ENCODE measurements at regions not wholly inside any gene's neighbourhood (a gene's known extent, or its start where the extent isn't known, plus 50 kb on each side); places are given as distances from the start of the nearest gene placed in this dataset.

GRCh38 chrX:99117011-99117410, 1293.1 kb downstream of the PCDH19 start:
- H3K36me3 ChIP-seq (ENCODE audit: control insufficient read depth, insufficient read depth, low read length) = no peaks in the 10 kb centered on the region
- no peak for DNase-seq (ENCODE audit: low read depth in 4 of 6, low spot score in 6 of 6)
- H3K27ac ChIP-seq (ENCODE audit: low read depth, low read length) = no peak overlapping the region
- no peaks in the 10 kb centered on the region for H3K9me3 ChIP-seq (ENCODE audit: control insufficient read depth, insufficient read depth, low read length)
- H3K4me3 ChIP-seq (ENCODE audit: low read depth, low read length) = no peak overlapping the region
- H3K4me1 ChIP-seq (ENCODE audit: control insufficient read depth, insufficient read depth, low read length) = no peaks in the 10 kb centered on the region
- peaks cover 4% of the 10 kb centered on the region for H3K27me3 ChIP-seq (ENCODE audit: control insufficient read depth, insufficient read depth, low read length)
- 56% methylated on average over 2 of the region's 2 CpGs for WGBS (ENCODE audit: insufficient coverage)

GRCh38 chrX:99095965-99096635, 1314.0 kb downstream of the PCDH19 start:
- no peaks in the 10 kb centered on the region for H3K27me3 ChIP-seq (ENCODE audit: control insufficient read depth, insufficient read depth, low read length)
- no peak overlapping the region for H3K27ac ChIP-seq (ENCODE audit: low read depth, low read length)
- H3K4me1 ChIP-seq (ENCODE audit: control insufficient read depth, insufficient read depth, low read length) = no peaks in the 10 kb centered on the region
- no peaks in the 10 kb centered on the region for H3K36me3 ChIP-seq (ENCODE audit: control insufficient read depth, insufficient read depth, low read length)
- no peaks in the 10 kb centered on the region for H3K9me3 ChIP-seq (ENCODE audit: control insufficient read depth, insufficient read depth, low read length)
- WGBS (ENCODE audit: insufficient coverage) = 28% methylated on average over 2 of the region's 4 CpGs
- DNase-seq (ENCODE audit: low read depth in 4 of 6, low spot score in 6 of 6) = no peak
- no peak overlapping the region for H3K4me3 ChIP-seq (ENCODE audit: low read depth, low read length)

- no peaks in the 10 kb centered on the region for H3K9me3 ChIP-seq (ENCODE audit: control insufficient read depth, insufficient read depth, low read length)
- no peak overlapping the region for H3K27ac ChIP-seq (ENCODE audit: low read depth, low read length)
- no CpG with 5 or more reads among the region's 1 CpG for WGBS (ENCODE audit: insufficient coverage)
- H3K4me3 ChIP-seq (ENCODE audit: low read depth, low read length) = no peak overlapping the region
- no peaks in the 10 kb centered on the region for H3K27me3 ChIP-seq (ENCODE audit: control insufficient read depth, insufficient read depth, low read length)
- DNase-seq (ENCODE audit: low read depth in 4 of 6, low spot score in 6 of 6) = no peak
- H3K36me3 ChIP-seq (ENCODE audit: control insufficient read depth, insufficient read depth, low read length) = no peaks in the 10 kb centered on the region
- no peaks in the 10 kb centered on the region for H3K4me1 ChIP-seq (ENCODE audit: control insufficient read depth, insufficient read depth, low read length)
These were observed 1318.6 kb downstream of the PCDH19 start for GRCh38 chrX:99091459-99091858.

DNA sequence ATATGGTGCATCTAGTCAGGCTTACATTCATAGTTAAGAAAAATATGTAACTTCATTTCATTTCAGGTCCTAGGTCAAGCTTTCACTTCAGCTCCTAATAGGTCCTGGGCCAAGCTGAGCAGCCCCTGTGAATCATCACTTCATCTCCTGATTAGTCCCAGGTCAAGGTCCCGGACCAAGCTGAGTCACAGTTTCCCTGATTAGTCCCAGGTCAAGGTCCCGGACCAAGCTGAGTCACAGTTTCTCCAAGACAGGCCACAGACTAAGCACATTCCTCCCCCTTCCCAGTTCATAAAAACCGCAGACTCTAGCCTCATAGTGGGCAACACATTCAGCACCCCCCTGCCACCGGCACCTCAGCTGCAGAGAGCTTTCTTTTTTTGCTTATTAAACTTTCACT, 1331.8 kb downstream of the PCDH19 start:
- H3K27me3 ChIP-seq (ENCODE audit: control insufficient read depth, insufficient read depth, low read length) = no peaks in the 10 kb centered on the region
- no peaks in the 10 kb centered on the region for H3K9me3 ChIP-seq (ENCODE audit: control insufficient read depth, insufficient read depth, low read length)
- no peaks in the 10 kb centered on the region for H3K36me3 ChIP-seq (ENCODE audit: control insufficient read depth, insufficient read depth, low read length)
- no peaks in the 10 kb centered on the region for H3K4me1 ChIP-seq (ENCODE audit: control insufficient read depth, insufficient read depth, low read length)
- H3K27ac ChIP-seq (ENCODE audit: low read depth, low read length) = no peak overlapping the region
- WGBS (ENCODE audit: insufficient coverage) = 88% methylated on average over 4 of the region's 4 CpGs
- DNase-seq (ENCODE audit: low read depth in 4 of 6, low spot score in 6 of 6) = no peak
- no peak overlapping the region for H3K4me3 ChIP-seq (ENCODE audit: low read depth, low read length)

- Histone ChIP-seq H3K27me3 (ENCODE audit: control insufficient read depth, insufficient read depth, low read length) (no peaks in the 10 kb centered on the region), H3K9me3 (ENCODE audit: control insufficient read depth, insufficient read depth, low read length) (no peaks in the 10 kb centered on the region), H3K36me3 (ENCODE audit: control insufficient read depth, insufficient read depth, low read length) (no peaks in the 10 kb centered on the region), H3K4me3 (ENCODE audit: low read depth, low read length) (no peak overlapping the region), H3K27ac (ENCODE audit: low read depth, low read length) (no peak overlapping the region), H3K4me1 (ENCODE audit: control insufficient read depth, insufficient read depth, low read length) (no peaks in the 10 kb centered on the region)
- no peak for DNase-seq (ENCODE audit: low read depth in 4 of 6, low spot score in 6 of 6)
- WGBS (ENCODE audit: insufficient coverage) = 100% methylated on average over 2 of the region's 3 CpGs
These were observed 1333.0 kb downstream of the PCDH19 start for GRCh38 chrX:99077099-99077498.

DNA sequence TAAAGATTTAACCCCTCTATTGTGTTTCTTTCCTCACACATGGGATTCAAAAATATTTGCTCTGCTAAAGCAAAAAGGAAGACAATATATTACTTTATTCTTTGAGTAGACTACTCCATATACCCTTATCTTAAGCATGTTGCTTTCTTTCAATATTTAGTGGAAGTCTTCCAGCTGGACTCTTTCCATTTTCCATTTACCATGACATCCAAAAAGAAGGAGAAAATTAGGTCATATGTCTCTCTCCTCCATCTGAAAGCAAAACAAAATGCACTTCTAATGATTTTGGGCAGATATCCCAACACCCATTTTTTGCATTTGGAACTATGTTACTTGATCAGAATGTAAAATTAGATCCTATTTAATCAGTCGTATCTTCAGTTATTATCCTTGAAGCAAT, 1336.5 kb downstream of the PCDH19 start:
- H3K4me3 ChIP-seq (ENCODE audit: low read depth, low read length) = no peak overlapping the region
- no peaks in the 10 kb centered on the region for H3K9me3 ChIP-seq (ENCODE audit: control insufficient read depth, insufficient read depth, low read length)
- H3K27me3 ChIP-seq (ENCODE audit: control insufficient read depth, insufficient read depth, low read length) = no peaks in the 10 kb centered on the region
- H3K4me1 ChIP-seq (ENCODE audit: control insufficient read depth, insufficient read depth, low read length) = no peaks in the 10 kb centered on the region
- H3K27ac ChIP-seq (ENCODE audit: low read depth, low read length) = no peak overlapping the region
- DNase-seq (ENCODE audit: low read depth in 4 of 6, low spot score in 6 of 6) = peak in 1 of 6 donors; percentile 4
- WGBS (ENCODE audit: insufficient coverage) = no CpG with 5 or more reads among the region's 1 CpG
- no peaks in the 10 kb centered on the region for H3K36me3 ChIP-seq (ENCODE audit: control insufficient read depth, insufficient read depth, low read length)

DNA sequence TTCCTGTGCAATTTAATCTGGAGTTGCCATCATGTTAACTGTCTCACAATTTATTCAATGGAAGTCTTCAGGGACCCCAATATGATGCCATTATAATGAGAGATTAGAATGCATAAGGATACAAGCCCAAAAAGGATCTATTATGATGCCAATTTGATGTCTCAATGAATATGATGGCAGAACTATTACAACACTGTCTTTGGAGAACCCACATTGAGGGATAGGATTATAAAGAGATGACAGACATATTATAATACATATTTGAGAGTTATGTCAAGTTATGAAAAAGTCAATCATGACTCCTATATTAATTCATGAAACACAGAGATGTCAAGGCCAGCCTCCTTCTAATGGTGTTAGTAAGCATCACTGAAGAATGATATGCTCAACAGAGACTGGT, 1358.4 kb downstream of the PCDH19 start:
- Histone ChIP-seq H3K4me3 (ENCODE audit: low read depth, low read length) (no peak overlapping the region), H3K27me3 (ENCODE audit: control insufficient read depth, insufficient read depth, low read length) (no peaks in the 10 kb centered on the region), H3K36me3 (ENCODE audit: control insufficient read depth, insufficient read depth, low read length) (no peaks in the 10 kb centered on the region), H3K27ac (ENCODE audit: low read depth, low read length) (no peak overlapping the region), H3K9me3 (ENCODE audit: control insufficient read depth, insufficient read depth, low read length) (no peaks in the 10 kb centered on the region), H3K4me1 (ENCODE audit: control insufficient read depth, insufficient read depth, low read length) (no peaks in the 10 kb centered on the region)
- DNase-seq (ENCODE audit: low read depth in 4 of 6, low spot score in 6 of 6) = peak in 1 of 6 donors; percentile 1

GRCh38 chrX:99033226-99033901, 1376.7 kb downstream of the PCDH19 start:
- Histone ChIP-seq H3K4me3 (ENCODE audit: low read depth, low read length) (no peak overlapping the region), H3K27ac (ENCODE audit: low read depth, low read length) (no peak overlapping the region), H3K36me3 (ENCODE audit: control insufficient read depth, insufficient read depth, low read length) (no peaks in the 10 kb centered on the region), H3K27me3 (ENCODE audit: control insufficient read depth, insufficient read depth, low read length) (peaks cover 3% of the 10 kb centered on the region), H3K4me1 (ENCODE audit: control insufficient read depth, insufficient read depth, low read length) (no peaks in the 10 kb centered on the region), H3K9me3 (ENCODE audit: control insufficient read depth, insufficient read depth, low read length) (no peaks in the 10 kb centered on the region)
- no CpG with 5 or more reads among the region's 1 CpG for WGBS (ENCODE audit: insufficient coverage)
- DNase-seq (ENCODE audit: low read depth in 4 of 6, low spot score in 6 of 6) = no peak

GRCh38 chrX:99010957-99011356, 1399.1 kb downstream of the PCDH19 start:
- Histone ChIP-seq H3K4me3 (ENCODE audit: low read depth, low read length) (no peak overlapping the region), H3K9me3 (ENCODE audit: control insufficient read depth, insufficient read depth, low read length) (no peaks in the 10 kb centered on the region), H3K27ac (ENCODE audit: low read depth, low read length) (no peak overlapping the region), H3K27me3 (ENCODE audit: control insufficient read depth, insufficient read depth, low read length) (no peaks in the 10 kb centered on the region), H3K4me1 (ENCODE audit: control insufficient read depth, insufficient read depth, low read length) (no peaks in the 10 kb centered on the region), H3K36me3 (ENCODE audit: control insufficient read depth, insufficient read depth, low read length) (no peaks in the 10 kb centered on the region)
- peak in 1 of 6 donors; percentile 1 for DNase-seq (ENCODE audit: low read depth in 4 of 6, low spot score in 6 of 6)

- no peak overlapping the region for H3K4me3 ChIP-seq (ENCODE audit: low read depth, low read length)
- H3K36me3 ChIP-seq (ENCODE audit: control insufficient read depth, insufficient read depth, low read length) = no peaks in the 10 kb centered on the region
- no peaks in the 10 kb centered on the region for H3K9me3 ChIP-seq (ENCODE audit: control insufficient read depth, insufficient read depth, low read length)
- H3K27me3 ChIP-seq (ENCODE audit: control insufficient read depth, insufficient read depth, low read length) = no peaks in the 10 kb centered on the region
- no peaks in the 10 kb centered on the region for H3K4me1 ChIP-seq (ENCODE audit: control insufficient read depth, insufficient read depth, low read length)
- DNase-seq (ENCODE audit: low read depth in 4 of 6, low spot score in 6 of 6) = no peak
- H3K27ac ChIP-seq (ENCODE audit: low read depth, low read length) = no peak overlapping the region
- 43% methylated on average over 1 of the region's 1 CpG for WGBS (ENCODE audit: insufficient coverage)
These were observed 1408.8 kb downstream of the PCDH19 start for GRCh38 chrX:99001286-99001685.

All from spinal cord (tissue), 9 donors.